GM23248 (cell line): ENCODE measurements at regions not wholly inside any gene's neighbourhood (a gene's known extent, or its start where the extent isn't known, plus 50 kb on each side); places are given as distances from the start of the nearest gene placed in this dataset.

ENCODE experiments used
- EZH2 ChIP-seq: fragments of 200-600 bp; sonication (generic); IDR thresholded peaks from 2 replicates; pipeline ENCODE4 v1.6.1; 2018; ENCODE audit warnings: antibody characterized with exemption, mild to moderate bottlenecking; ENCODE audit not compliant: insufficient read depth, poor library complexity, severe bottlenecking
- EZH2phosphoT487 ChIP-seq: fragments of 200-600 bp; sonication (generic); IDR thresholded peaks from 2 replicates; pipeline ENCODE4 v1.6.1; 2018; ENCODE audit warnings: antibody characterized with exemption, moderate library complexity, mild to moderate bottlenecking, low read depth; ENCODE audit not compliant: insufficient read depth

DNA sequence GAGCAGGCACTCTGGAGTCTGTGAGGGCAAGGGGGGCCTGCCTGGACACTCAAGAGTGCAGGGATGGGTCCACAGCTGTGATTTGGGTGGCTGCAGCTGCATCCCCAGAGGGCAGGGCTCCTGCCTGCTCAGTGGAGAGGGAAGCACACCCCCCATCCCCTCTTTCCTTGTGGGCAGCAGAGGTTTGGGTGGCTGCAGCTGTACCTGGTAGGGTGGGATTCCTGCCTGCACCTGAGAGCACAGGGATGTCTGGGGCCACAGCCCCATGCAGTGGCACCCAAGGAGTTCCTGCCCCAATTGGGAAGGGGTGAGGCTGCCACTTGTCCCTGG lies 605.4 kb upstream of the FAM174A start:
- TF ChIP-seq EZH2phosphoT487 (no peak), EZH2 (no peak)
